GM19438 (cell line): ENCODE measurements at regions not wholly inside any gene's neighbourhood (a gene's known extent, or its start where the extent isn't known, plus 50 kb on each side); places are given as distances from the start of the nearest gene placed in this dataset.
"Not testable (repeated sequence)": the region's sequence is repeated elsewhere in the genome, so short reads cannot be mapped to it uniquely, and the experiment has no call there.

ENCODE experiments used
- ATAC-seq: cut with Tn5 transposase; IDR thresholded peaks from one replicate; pipeline ENCODE4 v1.9.1; 2021; ENCODE audit warnings: low read depth; ENCODE audit not compliant: unreplicated experiment

GRCh38 chr3:178219661-178220060 lies 316.6 kb upstream of the KCNMB2 start:
- not testable (repeated sequence) for ATAC-seq

DNA sequence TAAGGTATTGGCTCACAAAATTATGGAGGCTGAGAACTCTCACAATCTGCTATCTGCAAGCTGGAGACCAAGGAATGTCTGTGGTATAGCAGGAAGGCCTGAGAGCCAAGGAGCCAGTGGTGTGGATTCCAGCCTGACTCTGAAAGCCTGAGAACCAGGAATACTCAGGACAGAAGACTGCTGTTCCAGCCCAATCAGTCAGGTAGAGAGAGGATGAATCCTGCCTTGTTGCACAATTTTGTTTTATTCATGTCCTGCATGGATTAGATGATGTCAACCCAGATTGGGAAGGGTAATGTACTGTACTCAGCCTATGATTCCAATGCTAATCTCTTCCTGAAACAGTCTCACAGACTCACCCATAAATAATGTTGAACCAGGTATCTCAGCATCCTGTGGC lies 312.4 kb upstream of the KCNMB2 start:
- ATAC-seq = no peak

- no peak for ATAC-seq
Observed at GRCh38 chr3:178226094-178226493, 310.1 kb upstream of the KCNMB2 start.

- ATAC-seq = no peak
Observed at GRCh38 chr3:178231645-178232044, 304.6 kb upstream of the KCNMB2 start.

- ATAC-seq = no peak
Observed at GRCh38 chr3:178233371-178234071, 302.7 kb upstream of the KCNMB2 start.

DNA sequence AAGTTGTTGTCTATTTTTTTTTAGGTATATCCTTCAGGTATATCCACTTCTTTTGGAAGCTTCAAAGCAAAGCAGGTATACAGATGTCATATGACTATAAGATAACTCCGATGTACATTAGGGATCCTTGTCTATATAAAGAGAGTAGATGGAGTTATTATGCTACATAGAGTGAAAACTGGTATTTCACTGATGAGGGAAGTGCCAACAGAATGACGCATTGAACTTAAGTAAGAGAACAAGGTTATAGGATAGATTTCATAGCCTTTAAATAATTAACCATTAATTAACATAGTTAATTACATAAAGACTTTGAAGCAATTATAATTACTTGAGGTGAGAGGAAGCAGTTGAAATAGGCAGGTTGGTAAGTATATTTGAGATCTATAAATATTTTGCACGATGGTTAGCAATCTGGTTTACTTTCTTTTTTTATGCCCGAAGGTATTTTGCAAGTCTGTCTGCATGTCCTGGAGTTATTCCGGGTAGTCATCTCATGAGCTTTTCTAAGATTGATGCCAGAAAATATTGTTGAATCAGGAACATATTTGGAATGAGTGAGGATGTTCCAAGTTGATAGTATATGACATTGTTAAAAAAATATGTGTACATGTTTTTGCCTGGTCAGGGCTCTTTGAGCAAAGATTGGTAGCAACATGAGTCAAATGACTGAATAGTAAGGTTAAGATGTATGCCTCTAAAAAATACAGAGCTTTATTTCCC lies 299.5 kb upstream of the KCNMB2 start:
- no peak for ATAC-seq

DNA sequence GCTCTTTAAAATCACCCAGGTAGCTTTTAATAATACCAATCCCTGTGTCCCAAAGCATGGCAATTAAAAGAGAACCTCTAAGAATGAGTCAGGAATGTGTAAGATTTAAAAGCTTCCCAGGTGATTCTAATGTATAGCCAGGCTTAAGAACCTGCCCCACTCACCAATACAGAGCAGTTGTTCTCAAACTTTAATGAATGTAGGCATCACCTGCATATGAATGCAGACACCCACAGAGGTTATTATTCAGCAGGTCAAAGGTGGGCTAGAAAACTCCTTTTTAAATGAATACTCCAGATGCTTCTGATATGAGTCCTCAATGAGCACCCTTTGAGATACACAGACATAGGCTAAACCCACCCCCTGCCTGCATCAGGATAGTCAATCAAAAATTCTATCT lies 298.1 kb upstream of the KCNMB2 start:
- no peak for ATAC-seq

DNA sequence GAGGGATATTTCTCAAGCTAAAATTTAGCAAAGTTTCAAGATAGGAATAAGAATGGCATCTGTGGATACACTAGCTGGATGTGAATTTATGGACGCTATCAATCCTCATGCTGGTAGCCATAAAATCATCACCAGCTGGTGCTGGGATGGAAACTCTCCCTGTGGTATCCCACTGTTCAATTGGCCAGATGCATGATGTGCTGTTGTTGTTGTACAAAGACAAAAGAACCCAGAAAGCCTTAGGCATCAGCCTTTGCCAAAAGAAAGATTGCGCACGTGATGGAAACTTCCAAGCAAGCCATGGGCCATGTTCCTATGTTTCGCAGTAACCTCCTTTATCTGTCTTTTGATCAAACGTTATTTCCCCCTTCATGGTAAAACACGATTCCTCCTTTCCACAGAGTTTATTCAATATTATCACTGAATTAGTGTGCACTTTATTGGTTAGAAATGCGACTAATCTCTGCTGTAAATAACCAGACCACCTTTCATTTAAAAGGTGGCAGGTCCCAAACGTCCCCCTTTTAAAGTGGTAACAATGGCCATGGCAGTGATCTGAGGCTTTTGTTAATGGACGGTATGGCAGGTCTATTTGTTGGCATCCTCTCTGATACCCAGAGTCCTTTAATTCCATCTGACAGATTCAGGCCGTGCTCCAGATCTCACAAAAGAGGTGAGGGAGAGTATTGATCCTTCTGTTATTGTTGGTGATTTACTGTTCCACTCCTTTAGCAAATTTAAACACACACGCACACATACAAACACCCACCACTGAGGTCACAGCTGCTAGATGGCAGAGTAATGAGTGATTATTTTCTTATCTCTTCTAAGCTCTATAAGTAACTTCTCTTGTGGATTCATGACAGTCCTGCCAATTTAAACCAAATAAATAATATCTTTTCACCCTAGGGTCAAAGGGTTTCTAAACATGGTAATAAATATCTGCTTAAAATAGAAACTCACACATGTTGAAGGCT lies 291.2 kb upstream of the KCNMB2 start:
- no peak for ATAC-seq

DNA sequence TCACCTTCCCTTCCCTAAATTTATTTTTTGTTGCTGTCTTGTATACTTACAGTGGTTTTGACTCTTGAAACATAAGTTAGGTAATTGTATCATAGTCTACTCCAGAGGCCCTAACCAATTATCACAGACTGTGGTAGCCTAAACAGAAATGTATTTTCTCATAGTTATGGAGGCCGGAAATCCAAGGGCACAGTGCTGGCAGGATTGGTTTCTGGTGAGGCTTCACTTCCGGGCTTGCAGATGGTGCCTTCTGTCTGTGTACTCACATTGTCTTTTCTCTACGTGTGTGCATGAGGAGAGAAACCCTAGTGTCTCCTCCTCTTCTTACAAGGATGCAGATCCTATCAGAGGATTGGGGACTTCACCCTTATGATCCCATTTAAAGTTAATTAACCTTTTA lies 290.2 kb upstream of the KCNMB2 start:
- no peak for ATAC-seq

DNA sequence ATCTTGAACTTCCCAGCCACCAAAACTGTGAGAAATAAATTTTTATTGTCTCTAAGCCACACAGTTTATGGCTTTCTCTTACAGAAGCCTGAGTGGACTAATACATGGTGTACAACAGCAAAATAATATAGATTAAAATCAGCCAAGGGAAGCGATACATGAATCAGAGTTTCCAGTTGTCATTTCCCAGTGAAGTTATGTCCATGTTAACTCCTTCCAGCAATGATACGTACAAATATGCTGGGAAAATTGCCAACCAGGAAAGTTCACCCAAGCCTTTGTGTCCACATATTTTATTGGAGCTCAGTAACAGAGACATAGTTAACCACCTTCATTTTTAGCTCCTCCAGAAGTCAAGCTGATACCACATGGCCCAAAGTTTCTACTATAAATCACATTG lies 280.9 kb upstream of the KCNMB2 start:
- ATAC-seq = no peak

- ATAC-seq = no peak
Observed at GRCh38 chr3:178257491-178257890, 278.7 kb upstream of the KCNMB2 start.

GRCh38 chr3:178258121-178258520 lies 278.1 kb upstream of the KCNMB2 start:
- ATAC-seq = no peak

- ATAC-seq = no peak
Observed at GRCh38 chr3:178259703-178260102, 276.5 kb upstream of the KCNMB2 start.

GRCh38 chr3:178260887-178261565 lies 275.2 kb upstream of the KCNMB2 start:
- ATAC-seq = no peak

- no peak for ATAC-seq
Observed at GRCh38 chr3:178263236-178263916, 272.9 kb upstream of the KCNMB2 start.

GRCh38 chr3:178267158-178267844 lies 268.9 kb upstream of the KCNMB2 start:
- ATAC-seq = no peak

DNA sequence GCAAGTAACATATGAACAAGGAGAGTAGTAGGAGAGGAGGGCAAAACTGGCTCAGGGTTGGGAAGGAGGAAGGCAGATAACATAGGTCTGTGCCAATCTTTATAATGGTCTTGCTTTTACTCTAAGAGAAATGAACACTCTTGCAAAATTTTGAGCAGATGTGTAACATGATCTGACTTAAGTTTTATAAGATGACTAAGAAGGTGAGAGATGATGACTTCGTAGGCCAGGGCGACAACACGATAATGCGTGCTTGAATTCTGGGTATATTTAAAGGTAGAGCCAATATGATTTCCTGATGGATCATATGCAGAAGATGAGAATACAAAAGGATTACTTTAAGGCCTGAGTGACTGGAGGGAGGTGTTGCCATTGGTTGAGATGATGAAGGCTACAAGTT lies 265.4 kb upstream of the KCNMB2 start:
- ATAC-seq = no peak

DNA sequence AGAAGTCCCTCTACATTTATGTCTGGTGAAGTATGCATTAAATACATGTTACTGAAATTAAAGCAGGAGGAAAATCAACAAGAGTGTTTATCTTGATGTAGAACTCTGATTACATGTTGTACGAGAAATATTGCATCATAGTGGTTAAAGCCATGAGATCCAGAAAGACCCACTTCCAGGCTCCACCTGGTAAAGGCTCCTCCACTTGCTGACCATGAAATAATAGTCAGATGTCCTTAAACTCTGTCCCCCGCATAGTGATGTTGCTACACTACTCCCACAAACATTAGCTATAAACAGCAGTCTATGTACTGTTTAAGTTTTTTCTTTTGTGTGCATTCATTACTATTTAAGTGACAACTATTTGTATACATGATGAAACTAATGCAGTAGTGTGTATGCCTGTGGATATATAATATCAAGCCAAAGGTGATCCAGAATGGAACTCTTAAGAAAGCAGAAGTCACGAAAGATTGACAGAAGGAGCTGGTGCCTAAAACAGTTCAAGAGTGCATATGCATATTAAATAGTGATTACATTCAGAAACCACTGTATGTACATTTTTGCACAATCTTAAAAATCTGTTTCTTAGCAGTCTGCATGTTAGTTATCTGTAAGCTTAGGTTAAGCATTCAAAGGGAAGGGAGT lies 264.4 kb upstream of the KCNMB2 start:
- ATAC-seq = no peak

DNA sequence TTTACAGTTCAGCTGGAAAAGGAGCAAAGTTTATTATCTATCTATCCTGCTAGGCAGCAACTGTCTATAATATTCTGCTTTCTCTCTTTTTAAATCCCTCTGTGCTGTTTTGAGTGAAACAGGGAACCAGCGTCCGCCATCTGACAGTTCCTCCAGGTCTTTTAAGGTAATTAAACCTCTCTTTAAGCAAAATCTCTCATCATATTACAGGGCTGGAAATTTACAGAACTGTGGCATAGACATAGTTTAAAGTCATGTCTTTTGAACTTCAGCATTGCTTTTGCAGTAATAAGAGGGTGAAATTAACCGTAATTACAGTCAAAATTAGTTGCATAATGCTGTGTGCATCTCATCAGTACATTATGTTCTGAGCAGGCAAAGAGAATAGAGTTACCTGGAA lies 263.4 kb upstream of the KCNMB2 start:
- no peak for ATAC-seq
